ENCODE measurements at regions not wholly inside any gene's neighbourhood (a gene's known extent, or its start where the extent isn't known, plus 50 kb on each side); places are given as distances from the start of the nearest gene placed in this dataset.

GRCh38 chr16:62883509-62883908 is 847.3 kb upstream of the CDH8 start:
- no peaks in the 10 kb centered on the region for H3K9me3 ChIP-seq (ENCODE audit: control insufficient read depth, insufficient read depth, low read length)

DNA sequence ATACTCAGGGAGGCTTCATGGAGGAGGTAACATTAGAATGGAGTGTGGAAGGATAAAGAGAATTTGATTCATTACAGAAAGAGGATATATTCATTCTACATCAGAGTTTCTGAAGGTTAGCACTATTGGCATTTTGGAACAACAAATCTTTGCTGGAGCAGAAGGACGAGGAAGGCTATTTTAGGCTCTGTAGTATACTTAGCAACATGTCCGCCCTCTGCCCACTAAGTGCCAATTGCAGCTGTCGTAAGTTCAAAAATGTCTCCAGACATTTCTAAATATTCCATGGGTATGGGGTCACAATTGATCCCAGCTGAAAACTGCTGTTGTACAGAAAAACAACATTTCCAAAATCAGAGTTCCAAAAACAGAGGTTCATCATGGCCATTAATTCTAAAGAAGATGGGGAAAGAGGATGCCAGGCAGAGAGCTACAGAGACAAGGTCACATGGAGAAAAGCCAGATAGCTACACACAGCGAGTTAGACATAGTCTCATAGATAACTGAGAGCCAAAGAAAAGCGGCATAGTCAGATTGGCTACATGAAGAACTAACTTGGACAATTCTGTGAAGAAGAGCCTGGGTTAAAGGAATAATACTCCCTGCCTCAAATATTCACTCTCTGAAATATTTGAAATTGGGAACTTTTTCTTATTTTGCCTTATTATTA is 846.4 kb upstream of the CDH8 start:
- TF ChIP-seq CTCF (IDR thresholded peaks at IDR 0.05; ENCODE audit: low read depth, low read length, poor library complexity, severe bottlenecking) (no peak), EZH2phosphoT487 (IDR thresholded peaks at IDR 0.05; ENCODE audit: borderline replicate concordance, low read length) (no peak)
- no peaks in the 10 kb centered on the region for H3K27me3 ChIP-seq (ENCODE audit: control insufficient read depth, low read length)
- no peaks in the 10 kb centered on the region for H3K9me2 ChIP-seq (replicated peaks; ENCODE audit: control insufficient read depth, low read length)
- no peaks in the 10 kb centered on the region for H4K20me1 ChIP-seq (ENCODE audit: control insufficient read depth, insufficient read depth, low read depth, low read length)
- H3K79me2 ChIP-seq (ENCODE audit: control insufficient read depth, low read length), result no peaks in the 10 kb centered on the region
- H3K27ac ChIP-seq (ENCODE audit: low read depth, low read length), result no peak overlapping the region
- no peak overlapping the region for H3K4me3 ChIP-seq (ENCODE audit: low read length)
- no peaks in the 10 kb centered on the region for H3K36me3 ChIP-seq (ENCODE audit: control insufficient read depth, low read length)
- no peaks in the 10 kb centered on the region for H3F3A ChIP-seq (ENCODE audit: control insufficient read depth, insufficient read depth)
- no peaks in the 10 kb centered on the region for H3K9me3 ChIP-seq (ENCODE audit: control insufficient read depth, insufficient read depth, low read length)
- H3K4me1 ChIP-seq (ENCODE audit: control insufficient read depth, low read length), result no peaks in the 10 kb centered on the region
- H3K4me2 ChIP-seq (ENCODE audit: low read length), result no peak overlapping the region

More at GRCh38 chr16:62883509-62883908, 847.3 kb upstream of the CDH8 start:
- TF ChIP-seq CTCF (IDR thresholded peaks at IDR 0.05; ENCODE audit: low read depth, low read length, poor library complexity, severe bottlenecking), result no peak
- TF ChIP-seq EZH2phosphoT487 (IDR thresholded peaks at IDR 0.05; ENCODE audit: borderline replicate concordance, low read length), result no peak
- Histone ChIP-seq H3K27ac (ENCODE audit: low read depth, low read length) (no peak overlapping the region), H4K20me1 (ENCODE audit: control insufficient read depth, insufficient read depth, low read depth, low read length) (no peaks in the 10 kb centered on the region), H3K9me2 (replicated peaks; ENCODE audit: control insufficient read depth, low read length) (no peaks in the 10 kb centered on the region), H3K4me1 (ENCODE audit: control insufficient read depth, low read length) (no peaks in the 10 kb centered on the region), H3K4me3 (ENCODE audit: low read length) (no peak overlapping the region), H3K4me2 (ENCODE audit: low read length) (no peak overlapping the region), H3F3A (ENCODE audit: control insufficient read depth, insufficient read depth) (no peaks in the 10 kb centered on the region), H3K79me2 (ENCODE audit: control insufficient read depth, low read length) (no peaks in the 10 kb centered on the region), H3K27me3 (ENCODE audit: control insufficient read depth, low read length) (no peaks in the 10 kb centered on the region), H3K36me3 (ENCODE audit: control insufficient read depth, low read length) (no peaks in the 10 kb centered on the region)

- no peaks in the 10 kb centered on the region for H3K36me3 ChIP-seq (ENCODE audit: control insufficient read depth, low read length)
- H3K4me2 ChIP-seq (ENCODE audit: low read length), result no peak overlapping the region
- no peaks in the 10 kb centered on the region for H3K4me1 ChIP-seq (ENCODE audit: control insufficient read depth, low read length)
- H3K9me2 ChIP-seq (replicated peaks; ENCODE audit: control insufficient read depth, low read length), result no peaks in the 10 kb centered on the region
- H3K9me3 ChIP-seq (ENCODE audit: control insufficient read depth, insufficient read depth, low read length), result no peaks in the 10 kb centered on the region
- no peaks in the 10 kb centered on the region for H3K27me3 ChIP-seq (ENCODE audit: control insufficient read depth, low read length)
- no peaks in the 10 kb centered on the region for H4K20me1 ChIP-seq (ENCODE audit: control insufficient read depth, insufficient read depth, low read depth, low read length)
- H3K4me3 ChIP-seq (ENCODE audit: low read length), result no peak overlapping the region
- no peaks in the 10 kb centered on the region for H3K79me2 ChIP-seq (ENCODE audit: control insufficient read depth, low read length)
- H3F3A ChIP-seq (ENCODE audit: control insufficient read depth, insufficient read depth), result no peaks in the 10 kb centered on the region
- H3K27ac ChIP-seq (ENCODE audit: low read depth, low read length), result no peak overlapping the region
- TF ChIP-seq EZH2phosphoT487 (IDR thresholded peaks at IDR 0.05; ENCODE audit: borderline replicate concordance, low read length) (no peak), CTCF (IDR thresholded peaks at IDR 0.05; ENCODE audit: low read depth, low read length, poor library complexity, severe bottlenecking) (no peak)
These were observed 839.9 kb upstream of the CDH8 start for GRCh38 chr16:62876133-62876532.

Measured in DOHH2 (cell line).